Right lobe of liver (tissue), 6 donors: ENCODE measurements at regions not wholly inside any gene's neighbourhood (a gene's known extent, or its start where the extent isn't known, plus 50 kb on each side); places are given as distances from the start of the nearest gene placed in this dataset.
"Not testable (repeated sequence)": the region's sequence is repeated elsewhere in the genome, so short reads cannot be mapped to it uniquely, and the experiment has no call there.

Source experiments
- ATAC-seq, 4 donors: fragments of 200-7000 bp; cut with Tn5 transposase; one replicate each; pipeline ENCODE4 v1.9.1; 2020; ENCODE audit warnings: mild to moderate bottlenecking in 4 of 4, moderate library complexity in 4 of 4
- DNase-seq, 3 donors: peaks; one replicate each; pipeline ENCODE4 v3.0.0-alpha.2; 2020
- H3K27ac ChIP-seq, 3 donors: fragments of 200-600 bp; one replicate each; pipeline ENCODE4 v1.8.0; 2022
- H3K27me3 ChIP-seq, 2 donors: fragments of 200-600 bp; one replicate each; pipeline ENCODE4 v1.8.0; 2022
- H3K36me3 ChIP-seq, 4 donors: fragments of 200-600 bp; sonication (generic) in 1 of 4; one replicate each; pipeline versions ENCODE4 v1.5.1 to v1.8.0; 2017 to 2022; ENCODE audit warnings: control low read depth in 1 of 4
- H3K4me1 ChIP-seq, 4 donors: fragments of 200-600 bp; sonication (generic) in 1 of 4; one replicate each; pipeline versions ENCODE4 v1.5.1 to v1.8.0; 2017 to 2022; ENCODE audit warnings: control low read depth in 1 of 4
- H3K4me3 ChIP-seq, 3 donors: fragments of 200-600 bp; one replicate each; pipeline ENCODE4 v1.8.0; 2022
- H3K9me3 ChIP-seq, 4 donors: fragments of 200-600 bp; sonication (generic) in 1 of 4; one replicate each; pipeline versions ENCODE4 v1.5.1 to v1.8.0; 2017 to 2022; ENCODE audit warnings: control low read depth in 1 of 4
- POLR2A ChIP-seq: fragments of 450-650 bp; IDR thresholded peaks from one replicate; pipeline ENCODE4 v1.6.1; 2017; ENCODE audit warnings: antibody characterized with exemption, mild to moderate bottlenecking
- WGBS: methylation state at CpG from one replicate; pipeline ENCODE4 v1.1.6; 2018; ENCODE audit warnings: low coverage, low lambda C conversion rate; ENCODE audit not compliant: insufficient coverage; ENCODE audit errors: missing lambda C conversion rate; 5-methylcytosine and 5-hydroxymethylcytosine counted together
- intact Hi-C, 2 donors: fragments of 100-400 bp; cut with DNase I; formaldehyde crosslinking; loops; one replicate each; pipeline versions ENCODE4 v1.11.2 to v1.14.1; 2022
- TF ChIP-seq, protein P1 (sequence below), 4 donors: fragments of 200-600 bp in 3 of 4; fragments of 450-650 bp in 1 of 4; IDR thresholded peaks; one replicate each; pipeline versions ENCODE4 v1.5.1 to v1.8.0; 2016 to 2022; ENCODE audit warnings: antibody characterized with exemption in 4 of 4, mild to moderate bottlenecking in 2 of 4
- donor health status: DM: no; HTN: yes; CAD: no.
- donor health status: DM: no; HTN: no; CAD: no.
- donor health status: DM: no; HTN: no; CAD: no.
- donor health status: DM: no; HTN: yes; CAD: no.
- donor health status: DM: no; HTN: yes; CAD: no.

DNA sequence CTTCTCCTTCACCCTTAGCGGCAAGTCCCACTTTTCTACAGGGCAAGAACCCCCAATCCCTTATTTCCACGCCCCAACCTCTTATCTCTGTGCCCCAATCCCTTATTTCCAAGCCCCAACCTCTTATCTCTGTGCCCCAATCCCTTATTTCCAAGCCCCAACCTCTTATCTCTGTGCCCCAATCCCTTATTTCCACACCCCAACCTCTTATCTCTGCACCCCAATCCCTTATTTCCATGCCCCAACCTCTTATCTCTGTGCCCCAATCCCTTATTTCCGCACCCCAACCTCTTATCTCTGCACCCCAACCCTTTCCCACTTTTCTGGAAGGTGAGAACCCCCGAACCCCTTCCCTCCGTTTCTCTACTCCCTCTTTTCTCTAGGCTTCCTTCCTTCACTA, 116.1 kb upstream of the GJE1 start:
- DNase-seq, H3K27me3 ChIP-seq, H3K36me3 ChIP-seq, H3K4me3 ChIP-seq, ATAC-seq, H3K9me3 ChIP-seq, H3K27ac ChIP-seq, H3K4me1 ChIP-seq, intact Hi-C loops: not testable (repeated sequence)
- 80% methylated on average over 4 of the region's 5 CpGs for WGBS

DNA sequence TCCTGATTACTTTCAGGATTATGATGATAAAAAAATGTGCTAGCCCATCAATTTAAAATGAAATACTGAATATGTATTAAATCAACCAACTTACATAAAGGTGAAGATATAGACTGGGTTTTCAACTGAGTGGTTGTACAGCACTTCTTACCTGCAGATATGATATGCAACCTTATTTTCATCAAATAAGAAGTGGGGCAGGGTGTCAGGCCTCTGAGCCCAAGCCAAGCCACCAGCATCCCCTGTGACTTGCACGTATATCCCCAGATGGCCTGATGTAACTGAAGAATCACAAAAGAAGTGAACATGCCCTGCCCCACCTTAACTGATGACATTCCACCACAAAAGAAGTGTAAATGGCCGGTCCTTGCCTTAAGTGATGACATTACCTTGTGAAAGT, 117.3 kb upstream of the GJE1 start:
- DNase-seq, H3K4me3 ChIP-seq, H3K27me3 ChIP-seq, intact Hi-C loops, H3K9me3 ChIP-seq, ATAC-seq, H3K4me1 ChIP-seq, H3K36me3 ChIP-seq, H3K27ac ChIP-seq: not testable (repeated sequence)
- 44% methylated on average over 1 of the region's 2 CpGs for WGBS

DNA sequence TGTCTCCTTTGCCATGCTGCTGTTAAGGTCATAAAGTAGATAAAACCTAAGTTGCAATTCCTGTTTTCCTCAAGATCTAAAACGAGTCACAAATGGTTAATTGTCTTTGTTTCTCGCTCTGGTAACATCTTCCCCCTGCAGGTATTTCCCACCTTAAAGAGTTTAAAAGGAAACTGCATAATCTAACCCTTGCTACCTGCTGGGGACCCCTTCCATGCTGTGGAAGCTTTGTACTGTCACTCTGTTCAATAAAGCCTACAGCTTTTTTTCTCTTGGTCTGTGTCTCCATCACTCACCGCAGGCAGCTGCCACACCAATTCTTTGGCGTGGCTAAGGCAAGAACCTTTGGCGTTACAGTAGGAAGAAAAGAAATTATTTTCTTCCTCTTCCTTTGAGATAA, 117.7 kb upstream of the GJE1 start:
- DNase-seq = no peak
- intact Hi-C loops = no loop called here
- Histone ChIP-seq H3K27me3 (no peaks in the 10 kb centered on the region), H3K4me1 (no peaks in the 10 kb centered on the region), H3K4me3 (no peak overlapping the region), H3K36me3 (no peaks in the 10 kb centered on the region), H3K27ac (no peak overlapping the region), H3K9me3 (no peaks in the 10 kb centered on the region)
- no peak for TF ChIP-seq POLR2A
- TF ChIP-seq, protein P1, sequence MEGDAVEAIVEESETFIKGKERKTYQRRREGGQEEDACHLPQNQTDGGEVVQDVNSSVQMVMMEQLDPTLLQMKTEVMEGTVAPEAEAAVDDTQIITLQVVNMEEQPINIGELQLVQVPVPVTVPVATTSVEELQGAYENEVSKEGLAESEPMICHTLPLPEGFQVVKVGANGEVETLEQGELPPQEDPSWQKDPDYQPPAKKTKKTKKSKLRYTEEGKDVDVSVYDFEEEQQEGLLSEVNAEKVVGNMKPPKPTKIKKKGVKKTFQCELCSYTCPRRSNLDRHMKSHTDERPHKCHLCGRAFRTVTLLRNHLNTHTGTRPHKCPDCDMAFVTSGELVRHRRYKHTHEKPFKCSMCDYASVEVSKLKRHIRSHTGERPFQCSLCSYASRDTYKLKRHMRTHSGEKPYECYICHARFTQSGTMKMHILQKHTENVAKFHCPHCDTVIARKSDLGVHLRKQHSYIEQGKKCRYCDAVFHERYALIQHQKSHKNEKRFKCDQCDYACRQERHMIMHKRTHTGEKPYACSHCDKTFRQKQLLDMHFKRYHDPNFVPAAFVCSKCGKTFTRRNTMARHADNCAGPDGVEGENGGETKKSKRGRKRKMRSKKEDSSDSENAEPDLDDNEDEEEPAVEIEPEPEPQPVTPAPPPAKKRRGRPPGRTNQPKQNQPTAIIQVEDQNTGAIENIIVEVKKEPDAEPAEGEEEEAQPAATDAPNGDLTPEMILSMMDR (IDR thresholded peaks at IDR 0.05) = no peak
- 10% methylated on average over 5 of the region's 5 CpGs for WGBS
- ATAC-seq = no peak

DNA sequence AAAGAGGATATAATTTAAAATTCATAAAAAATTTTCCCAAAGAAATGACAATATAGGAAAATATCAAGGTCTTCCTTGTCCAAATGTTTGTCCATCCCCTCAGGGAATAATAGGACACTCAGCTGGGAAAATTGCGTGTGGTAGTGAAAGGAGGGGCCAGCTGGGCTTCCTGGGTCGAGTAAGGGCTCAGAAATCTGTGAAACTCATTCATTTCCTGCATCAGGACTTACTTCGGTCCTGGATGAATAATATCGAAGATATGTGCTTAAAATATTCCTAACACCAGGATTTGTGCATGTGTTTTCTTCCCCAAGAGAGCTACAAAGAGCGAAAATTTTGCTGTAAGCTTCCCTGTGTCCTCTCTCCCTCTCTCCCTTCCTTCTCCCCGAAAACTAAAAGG, 118.2 kb upstream of the GJE1 start:
- Histone ChIP-seq H3K27ac (no peak overlapping the region), H3K36me3 (no peaks in the 10 kb centered on the region), H3K27me3 (no peaks in the 10 kb centered on the region), H3K4me3 (no peak overlapping the region), H3K9me3 (no peaks in the 10 kb centered on the region), H3K4me1 (no peaks in the 10 kb centered on the region)
- no peak for DNase-seq
- no peak for TF ChIP-seq POLR2A
- intact Hi-C loops = no loop called here
- WGBS = 26% methylated on average over 6 of the region's 6 CpGs
- no peak for ATAC-seq

DNA sequence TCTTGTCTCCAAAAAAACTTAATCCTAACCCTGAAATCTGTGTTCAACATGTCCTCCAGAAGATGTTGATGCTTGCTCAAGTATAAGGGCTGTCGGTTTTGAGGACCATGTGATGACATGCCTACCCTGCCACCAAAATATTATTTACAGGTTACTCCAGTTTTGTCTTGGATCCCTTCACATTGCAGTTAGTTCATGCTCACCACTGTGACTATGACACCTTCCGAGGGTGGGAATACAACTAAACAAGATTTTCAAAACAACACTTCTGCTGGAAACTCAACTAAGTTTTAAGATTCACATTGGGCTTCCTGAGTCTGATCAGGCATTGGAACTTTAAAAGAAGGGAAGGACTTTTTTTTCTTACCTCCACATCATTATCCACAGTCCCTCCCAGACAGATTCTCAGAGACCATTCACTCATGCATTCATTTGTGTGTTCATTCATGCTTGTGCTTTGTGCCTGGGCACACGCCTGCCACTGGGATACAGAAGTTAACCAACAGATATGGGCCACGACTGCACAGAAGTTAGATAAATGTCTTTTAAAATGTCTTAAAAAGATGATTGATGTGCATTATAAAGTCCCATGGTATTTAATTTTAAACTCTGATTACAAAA, 118.7 kb upstream of the GJE1 start:
- whole genome bisulfite sequencing = 58% methylated on average over 4 of the region's 4 CpGs

DNA sequence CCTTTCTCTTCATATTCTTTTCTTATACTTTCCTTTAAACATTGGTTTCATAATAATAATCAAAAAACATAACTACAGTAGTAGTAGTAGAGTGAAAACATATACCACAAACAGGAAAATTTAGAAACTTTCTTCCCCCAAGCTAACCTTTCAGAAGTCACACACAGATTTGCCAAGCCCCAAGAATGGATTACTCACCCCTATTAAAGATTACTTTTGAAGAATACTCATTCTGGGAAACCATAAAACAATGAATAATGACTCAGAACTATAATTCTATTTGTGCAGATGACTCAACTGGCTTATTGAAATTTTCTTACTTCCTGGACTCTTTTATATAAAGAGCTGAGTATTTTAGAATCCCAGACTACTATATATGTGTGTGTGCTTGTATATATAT, 119.4 kb upstream of the GJE1 start:
- H3K9me3 ChIP-seq = no peaks in the 10 kb centered on the region
- ATAC-seq (peak in 1 of 4 donors; percentile 28), DNase-seq (no peak)
- intact Hi-C loops = no loop called here
- H3K4me1 ChIP-seq = no peaks in the 10 kb centered on the region
- H3K4me3 ChIP-seq = no peak overlapping the region
- no peaks in the 10 kb centered on the region for H3K27me3 ChIP-seq
- TF ChIP-seq, protein P1 (IDR thresholded peaks at IDR 0.05) = no peak
- no peak for TF ChIP-seq POLR2A
- no peak overlapping the region for H3K27ac ChIP-seq
- no peaks in the 10 kb centered on the region for H3K36me3 ChIP-seq

More for the DNA sequence above, 118.7 kb upstream of the GJE1 start:
- intact Hi-C loops = no loop called here
- Histone ChIP-seq H3K27me3 (no peaks in the 10 kb centered on the region), H3K27ac (no peak overlapping the region), H3K4me3 (no peak overlapping the region), H3K4me1 (no peaks in the 10 kb centered on the region), H3K9me3 (no peaks in the 10 kb centered on the region), H3K36me3 (no peaks in the 10 kb centered on the region)
- TF ChIP-seq, protein P1 (IDR thresholded peaks at IDR 0.05) = no peak
- TF ChIP-seq POLR2A = no peak
- DNase-seq (no peak), ATAC-seq (no peak)
